ENCODE measurements at regions not wholly inside any gene's neighbourhood (a gene's known extent, or its start where the extent isn't known, plus 50 kb on each side); places are given as distances from the start of the nearest gene placed in this dataset.

GRCh38 chr16:85173981-85174751 is 61.9 kb upstream of the CIBAR2 start:
- peak; percentile 64 for DNase-seq

- DNase-seq: no peak
These were observed 62.8 kb upstream of the CIBAR2 start for GRCh38 chr16:85174871-85175723.

- DNase-seq: no peak
These were observed 63.5 kb upstream of the CIBAR2 start for GRCh38 chr16:85175724-85176233.

GRCh38 chr16:85176541-85177447 is 64.5 kb upstream of the CIBAR2 start:
- DNase-seq: peak; percentile 75

GRCh38 chr16:85177448-85177846 is 65.2 kb upstream of the CIBAR2 start:
- DNase-seq: no peak

- no peak for DNase-seq
These were observed 65.8 kb upstream of the CIBAR2 start for GRCh38 chr16:85178006-85178591.

GRCh38 chr16:85178596-85178995 is 66.3 kb upstream of the CIBAR2 start:
- no peak for DNase-seq

- no peak for DNase-seq
These were observed 67.2 kb upstream of the CIBAR2 start for GRCh38 chr16:85179344-85180046.

GRCh38 chr16:85180047-85180826 is 68.0 kb upstream of the CIBAR2 start:
- DNase-seq: no peak

GRCh38 chr16:85180827-85181738 is 68.8 kb upstream of the CIBAR2 start:
- DNase-seq: no peak

GRCh38 chr16:85181739-85182129 is 69.5 kb upstream of the CIBAR2 start:
- no peak for DNase-seq

- DNase-seq: no peak
These were observed 70.0 kb upstream of the CIBAR2 start for GRCh38 chr16:85182286-85182685.

- no peak for DNase-seq
These were observed 70.5 kb upstream of the CIBAR2 start for GRCh38 chr16:85182774-85183173.

- no peak for DNase-seq
These were observed 71.3 kb upstream of the CIBAR2 start for GRCh38 chr16:85183564-85183963.

- DNase-seq: no peak
These were observed 72.1 kb upstream of the CIBAR2 start for GRCh38 chr16:85184404-85184803.

GRCh38 chr16:85185303-85186100 is 73.2 kb upstream of the CIBAR2 start:
- peak; percentile 68 for DNase-seq

- DNase-seq: no peak
These were observed 74.7 kb upstream of the CIBAR2 start for GRCh38 chr16:85187002-85187401.

- DNase-seq: no peak
These were observed 75.2 kb upstream of the CIBAR2 start for GRCh38 chr16:85187447-85187846.

GRCh38 chr16:85187886-85188285 is 75.6 kb upstream of the CIBAR2 start:
- DNase-seq: no peak

All from right hindlimb (tissue), 1 donor.